Head of caudate nucleus (tissue), 42 donors: ENCODE measurements at regions not wholly inside any gene's neighbourhood (a gene's known extent, or its start where the extent isn't known, plus 50 kb on each side); places are given as distances from the start of the nearest gene placed in this dataset.
A peak's percentile ranks its signal among the peaks of the same experiment; 100 is the strongest.
"Not testable (repeated sequence)": the region's sequence is repeated elsewhere in the genome, so short reads cannot be mapped to it uniquely, and the experiment has no call there.

ENCODE experiments used
- DNase-seq, 42 donors: peaks; one replicate each; pipeline versions ENCODE4 v3.0.0 to v3.0.0-alpha.2; 2020 to 2021; ENCODE audit warnings: mixed read lengths in 7 of 42
- intact Hi-C: fragments of 100-400 bp; cut with DNase I; formaldehyde crosslinking; loops from one replicate; pipeline ENCODE4 v1.15.0; 2022

DNA sequence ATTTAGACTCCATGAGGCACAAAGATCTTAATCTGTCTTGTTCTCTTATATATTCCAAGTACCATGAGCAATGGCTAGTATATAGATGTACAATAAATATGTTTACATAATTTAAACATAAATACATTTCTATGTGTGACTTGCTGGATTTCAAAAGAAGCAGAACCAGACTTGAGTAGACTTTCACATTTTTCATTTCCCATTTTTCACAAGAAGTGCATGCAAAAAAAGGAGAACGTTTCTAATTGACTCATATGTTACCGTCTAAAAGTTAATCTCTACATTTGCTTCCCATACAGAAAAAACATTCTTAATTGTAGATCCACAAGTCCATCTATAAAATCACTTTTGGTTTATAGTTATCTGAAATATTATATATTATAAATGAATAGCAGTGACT lies 256.5 kb upstream of the USP15 start:
- DNase-seq, result no peak
- intact Hi-C loops, result no loop called here

DNA sequence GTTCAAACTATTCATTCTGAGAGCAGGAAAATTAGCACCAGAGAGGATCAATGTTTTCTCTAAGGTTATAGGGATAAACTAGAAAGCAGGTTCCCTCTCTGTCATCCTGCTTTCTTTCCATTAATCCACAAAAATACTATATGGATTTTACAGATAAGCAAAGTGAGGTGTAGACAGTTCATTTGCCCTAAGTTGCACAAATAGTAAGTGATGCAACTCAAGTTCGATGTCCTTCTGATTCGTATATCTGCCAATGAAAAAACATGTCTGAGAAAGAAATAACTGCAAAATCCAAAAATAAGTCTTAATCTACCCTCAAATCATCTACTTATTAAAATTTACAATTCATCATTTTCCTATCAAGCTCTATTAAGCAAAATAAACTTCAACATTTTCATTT lies 254.6 kb upstream of the USP15 start:
- intact Hi-C loops, result no loop called here
- no peak for DNase-seq

DNA sequence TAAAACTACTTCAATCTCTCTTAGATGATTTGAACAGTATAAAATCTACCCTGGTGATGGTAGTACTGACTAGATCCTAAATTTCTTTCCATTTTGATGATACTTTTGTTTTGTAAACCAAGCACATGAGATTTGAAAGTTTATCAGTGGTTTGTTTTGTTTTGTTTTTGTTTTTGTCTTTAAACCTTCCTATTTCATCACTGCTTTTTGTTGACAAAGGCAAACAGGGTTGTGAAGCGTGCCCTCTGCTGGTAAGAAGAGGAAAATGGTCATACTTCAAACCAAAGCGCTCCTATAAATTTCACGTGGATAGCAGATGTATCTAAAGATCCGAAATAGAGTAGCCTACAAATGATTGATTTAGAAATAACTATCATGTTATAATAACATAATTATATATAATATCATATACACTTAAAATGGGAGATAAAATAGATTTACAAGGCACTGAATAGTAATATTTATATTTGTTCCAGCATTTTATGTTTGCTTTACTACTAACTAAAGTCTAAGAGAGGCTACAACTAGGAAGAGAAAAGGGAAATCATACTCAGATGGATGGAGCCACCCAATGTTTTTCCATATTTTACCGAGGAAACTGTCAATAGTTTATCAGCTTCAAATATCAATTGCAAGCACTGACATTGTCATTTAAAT lies 254.0 kb upstream of the USP15 start:
- intact Hi-C loops, result no loop called here
- peak in 16 of 42 donors; percentile 2 to 70 (median 16) for DNase-seq

DNA sequence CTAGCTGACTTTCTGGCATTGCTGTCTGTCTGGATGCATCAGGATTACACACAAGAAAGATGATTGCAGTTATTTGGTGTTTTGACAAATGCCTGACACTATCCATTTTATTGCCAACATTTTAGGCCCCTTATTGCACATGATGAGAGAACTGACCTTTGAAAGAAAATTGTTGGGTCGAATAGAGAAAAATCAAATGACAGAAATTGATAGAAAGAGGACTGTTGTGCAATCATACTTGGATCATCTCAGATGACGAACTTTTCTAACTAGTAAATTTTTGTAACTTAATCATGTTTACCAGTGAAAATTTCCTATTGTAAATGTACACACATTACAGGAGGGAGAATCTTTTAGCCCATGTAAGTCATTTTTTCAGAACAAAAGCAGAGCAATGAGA lies 251.5 kb upstream of the USP15 start:
- intact Hi-C loops, result no loop called here
- no peak for DNase-seq

DNA sequence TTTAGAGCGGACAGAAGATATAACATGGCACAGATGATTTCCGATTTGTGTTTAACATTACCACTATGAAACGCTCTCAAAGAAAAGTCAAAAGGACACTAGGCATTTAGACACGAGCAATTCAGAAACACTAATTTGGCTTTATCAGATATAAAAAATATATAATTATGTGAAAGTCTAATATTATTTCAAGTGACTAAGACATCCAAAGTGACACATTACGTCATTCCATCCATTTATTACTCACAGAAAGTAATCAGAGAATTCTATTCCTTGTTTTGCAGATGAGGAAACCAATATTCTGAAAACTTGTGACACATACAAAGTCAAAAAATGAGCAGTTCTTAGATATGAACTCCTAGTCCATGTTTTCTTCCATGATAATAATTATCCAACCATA lies 250.8 kb upstream of the USP15 start:
- DNase-seq, result no peak
- intact Hi-C loops, result no loop called here

DNA sequence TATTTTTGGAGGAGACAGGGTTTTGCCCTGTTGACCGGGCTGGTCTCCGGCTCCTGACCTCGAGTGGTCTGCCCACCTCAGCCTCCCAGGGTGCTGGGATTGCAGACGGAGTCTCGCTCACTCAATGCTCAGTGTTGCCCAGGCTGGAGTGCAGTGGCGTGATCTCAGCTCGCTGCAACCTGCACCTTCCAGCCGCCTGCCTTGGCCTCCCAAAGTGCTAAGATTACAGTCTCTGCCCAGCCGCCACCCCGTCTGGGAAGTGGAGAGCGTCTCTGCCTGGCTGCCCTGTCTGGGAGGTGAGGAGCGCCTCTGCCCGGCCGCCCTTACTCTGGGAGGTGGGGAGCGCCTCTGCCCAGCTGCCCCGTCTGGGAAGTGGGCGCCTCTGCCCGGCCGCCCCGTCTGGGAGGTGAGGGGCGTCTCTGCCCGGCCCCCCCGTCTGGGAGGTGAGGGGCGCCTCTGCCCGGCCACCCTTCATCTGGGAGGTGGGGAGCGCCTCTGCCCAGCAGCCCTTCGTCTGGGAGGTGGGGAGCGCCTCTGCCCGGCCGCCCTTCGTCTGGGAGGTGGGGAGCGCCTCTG lies 249.8 kb upstream of the USP15 start:
- DNase-seq, result not testable (repeated sequence)

DNA sequence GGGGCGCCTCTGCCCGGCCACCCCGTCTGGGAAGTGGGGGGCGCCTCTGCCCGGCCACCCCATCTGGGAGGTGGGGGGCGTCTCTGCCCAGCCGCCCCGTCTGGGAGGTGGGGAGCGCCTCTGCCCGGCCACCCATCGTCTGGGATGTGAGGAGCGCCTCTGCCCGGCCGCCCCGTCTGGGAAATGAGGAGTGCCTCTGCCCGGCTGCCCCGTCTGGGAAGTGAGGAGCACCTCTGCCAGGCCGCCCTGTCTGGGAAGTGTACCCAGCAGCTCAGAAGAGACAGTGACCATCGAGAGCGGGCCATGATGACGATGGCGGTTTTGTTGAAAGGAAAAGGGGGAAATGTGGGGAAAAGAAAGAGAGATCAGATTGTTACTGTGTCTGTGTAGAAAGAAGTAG lies 249.2 kb upstream of the USP15 start:
- intact Hi-C loops, DNase-seq: not testable (repeated sequence)

More for the DNA sequence above, 249.8 kb upstream of the USP15 start:
- intact Hi-C loops, result not testable (repeated sequence)

DNA sequence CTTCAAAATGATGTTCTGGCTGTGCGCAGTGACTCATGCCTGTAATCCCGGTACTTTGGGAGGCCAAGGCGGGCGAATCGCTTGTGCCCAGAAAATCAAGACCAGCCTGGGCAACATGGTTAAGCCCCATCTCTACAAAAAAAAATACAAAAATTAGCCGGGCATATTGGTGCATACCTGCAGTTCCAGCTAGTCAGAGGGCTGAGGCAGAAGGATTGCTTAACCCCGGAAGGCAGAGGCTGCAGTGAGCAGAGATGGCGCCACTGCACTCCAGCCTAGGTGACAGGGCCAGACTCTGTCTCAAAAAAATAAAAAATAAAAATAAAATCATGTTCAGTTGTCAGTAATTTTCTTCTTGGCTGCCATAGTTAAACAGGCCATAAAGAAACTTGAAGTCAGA lies 245.9 kb upstream of the USP15 start:
- no peak for DNase-seq
- intact Hi-C loops, result no loop called here

DNA sequence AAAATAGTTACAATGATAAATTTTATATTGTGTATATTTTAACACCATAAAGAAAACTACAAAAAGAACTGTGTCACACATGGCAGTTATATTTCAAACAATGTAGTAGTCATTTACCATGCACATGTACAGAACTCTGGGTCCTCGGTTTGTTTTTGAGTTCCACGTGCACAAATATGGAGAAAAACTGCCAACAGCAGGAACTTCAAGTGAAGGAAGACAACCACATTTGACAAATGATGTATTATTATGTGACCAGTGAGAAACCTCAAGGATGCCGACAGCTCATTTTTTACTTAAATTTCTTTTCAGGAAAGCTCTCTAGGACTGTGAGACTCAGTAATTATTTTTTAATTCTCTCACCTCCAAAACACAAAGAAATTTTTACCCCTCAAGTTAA lies 244.2 kb upstream of the USP15 start:
- DNase-seq, result no peak
- intact Hi-C loops, result no loop called here

DNA sequence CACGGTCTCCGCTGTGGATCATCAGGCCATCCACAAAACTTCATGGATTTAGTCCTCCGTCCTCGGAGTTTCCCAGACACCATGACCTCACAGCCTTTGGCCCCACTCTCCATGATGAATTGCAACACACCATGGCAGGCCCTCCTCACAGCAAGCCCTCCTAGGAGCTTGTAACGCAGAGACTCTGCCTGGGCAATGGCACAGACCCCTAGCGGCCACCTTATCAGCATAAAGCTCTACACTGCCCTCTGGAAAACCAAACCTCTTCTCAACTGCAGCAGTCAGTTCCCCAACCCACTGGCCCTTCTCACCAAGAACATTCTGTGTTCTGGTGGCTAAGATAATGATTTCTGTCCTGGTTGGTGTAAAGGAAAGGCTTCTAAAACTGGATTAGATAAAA lies 238.4 kb upstream of the USP15 start:
- intact Hi-C loops, result no loop called here
- DNase-seq, result no peak

DNA sequence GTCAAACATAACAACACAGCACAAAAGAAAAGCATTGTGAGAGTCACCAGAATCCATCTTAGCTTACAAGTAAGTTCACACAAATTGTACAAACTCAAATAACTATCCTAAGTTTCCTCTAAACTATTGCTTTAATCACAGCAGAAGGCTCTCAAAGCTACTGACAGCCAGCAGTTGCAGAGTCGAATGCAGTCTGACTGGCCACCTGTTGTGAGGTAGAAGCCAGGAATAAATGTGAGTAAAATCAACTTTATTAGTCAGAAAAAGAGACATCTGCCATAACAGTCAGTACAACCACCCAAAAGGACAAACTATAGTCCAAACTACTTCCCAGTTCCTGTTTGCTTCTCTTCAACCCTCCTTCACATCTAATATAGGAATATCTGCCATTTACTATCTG lies 231.7 kb upstream of the USP15 start:
- intact Hi-C loops, result no loop called here
- DNase-seq, result no peak

DNA sequence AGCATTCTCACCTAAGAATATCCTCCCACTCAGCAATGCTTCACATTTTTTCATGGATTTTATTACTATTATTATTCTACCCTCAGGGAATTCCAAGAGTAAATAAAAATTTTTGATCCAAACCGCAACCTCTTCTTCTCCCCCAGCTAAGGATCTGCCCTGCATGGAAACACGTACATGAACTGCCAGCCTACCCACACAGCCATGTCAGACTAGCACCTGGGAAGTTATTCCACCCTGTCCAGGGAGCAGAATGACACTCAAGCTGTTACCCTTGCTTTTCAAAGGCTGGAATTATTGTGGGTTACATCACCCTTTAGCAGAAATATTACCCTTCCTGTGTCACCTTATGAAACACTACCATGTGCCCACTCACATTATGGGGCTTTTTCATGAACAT lies 227.3 kb upstream of the USP15 start:
- intact Hi-C loops, result no loop called here
- no peak for DNase-seq

DNA sequence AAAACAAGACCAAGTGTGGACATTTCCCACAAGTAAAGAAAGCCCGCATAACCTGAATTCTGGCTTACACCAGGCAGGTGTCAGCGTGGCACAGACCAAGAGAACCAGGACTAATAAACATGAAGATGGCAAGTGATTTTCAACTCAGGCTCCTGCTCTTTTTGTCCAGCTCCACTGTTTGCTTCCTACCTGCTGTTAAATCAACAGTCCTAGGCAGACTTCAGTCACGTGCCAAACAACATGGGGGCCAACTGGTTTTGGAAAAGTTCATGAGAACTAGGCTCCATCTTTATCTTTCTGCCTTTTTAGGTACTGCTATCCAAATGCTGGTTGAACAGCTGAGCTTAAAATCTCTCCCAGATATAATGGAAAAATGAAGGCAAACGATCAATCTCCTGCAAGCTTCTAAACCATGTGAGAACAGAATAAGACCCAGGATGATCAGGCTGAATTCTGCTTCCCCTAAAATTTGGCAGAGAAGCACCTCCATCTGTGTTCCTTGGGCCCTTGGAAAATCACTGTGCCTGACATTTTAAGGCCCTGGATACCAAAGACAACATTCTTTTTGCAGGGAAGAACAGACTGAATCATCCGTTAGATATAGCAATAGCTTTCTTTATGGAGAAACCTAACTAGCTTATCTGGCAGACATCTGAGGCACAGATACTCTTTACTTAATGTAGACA lies 215.6 kb upstream of the USP15 start:
- intact Hi-C loops, result no loop called here
- DNase-seq, result no peak

DNA sequence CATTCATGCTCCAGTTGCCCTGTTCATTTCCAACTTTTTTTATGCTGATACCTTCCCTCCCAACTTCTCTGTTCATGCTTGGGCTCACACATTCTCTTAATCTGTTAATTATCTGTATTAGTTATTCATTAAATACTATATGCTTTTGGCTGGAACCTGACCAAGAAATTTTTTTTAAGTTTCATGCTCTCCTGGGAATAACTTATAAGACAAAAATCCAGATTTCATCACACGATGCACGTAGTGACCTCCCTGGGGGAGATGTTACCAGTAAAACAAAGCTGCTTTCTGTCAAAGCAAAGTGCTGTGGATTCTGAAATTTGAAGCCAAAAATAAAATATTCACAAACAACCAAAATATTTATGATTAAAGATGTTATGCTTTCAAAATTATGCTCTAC lies 215.0 kb upstream of the USP15 start:
- DNase-seq, result no peak
- intact Hi-C loops, result no loop called here

DNA sequence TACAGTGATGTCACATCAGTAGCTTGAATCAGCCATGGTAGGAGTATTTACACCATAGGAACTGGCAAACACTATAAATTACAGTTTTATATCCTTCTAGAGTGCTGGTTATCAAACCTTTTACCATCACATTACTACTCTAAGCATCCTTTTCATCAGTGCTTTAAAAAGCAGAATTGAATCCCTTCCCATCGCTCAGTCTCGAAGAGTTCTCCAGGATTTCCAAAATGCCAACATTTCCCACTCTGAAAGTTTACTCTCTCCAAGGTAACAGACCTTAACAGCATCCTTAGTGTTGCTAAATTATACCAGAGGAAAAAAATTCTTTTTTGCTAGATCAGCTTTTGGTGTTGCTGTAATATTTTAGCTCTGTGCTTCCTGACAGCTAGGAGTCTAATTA lies 209.4 kb upstream of the USP15 start:
- intact Hi-C loops, result no loop called here

DNA sequence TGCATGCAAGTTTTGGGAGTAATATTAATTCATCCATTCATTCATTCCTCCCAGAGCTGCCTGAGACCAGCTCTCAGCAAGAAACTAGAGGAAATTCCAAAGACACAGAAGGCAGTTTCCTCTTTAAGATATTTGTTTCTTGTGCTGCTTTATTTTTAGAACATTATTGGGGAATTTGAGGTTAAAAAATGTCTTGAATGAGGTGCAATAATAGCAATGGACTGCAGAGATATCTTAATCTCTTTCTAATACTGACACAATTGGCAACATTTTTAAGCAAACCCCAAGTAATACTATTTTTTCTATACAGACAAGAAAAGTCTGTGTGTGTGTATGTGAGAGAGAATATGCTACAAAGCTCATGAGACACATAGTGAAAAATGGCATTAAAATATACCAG lies 190.2 kb upstream of the USP15 start:
- DNase-seq, result no peak
- intact Hi-C loops, result no loop called here

More for the DNA sequence above, 209.4 kb upstream of the USP15 start:
- no peak for DNase-seq

DNA sequence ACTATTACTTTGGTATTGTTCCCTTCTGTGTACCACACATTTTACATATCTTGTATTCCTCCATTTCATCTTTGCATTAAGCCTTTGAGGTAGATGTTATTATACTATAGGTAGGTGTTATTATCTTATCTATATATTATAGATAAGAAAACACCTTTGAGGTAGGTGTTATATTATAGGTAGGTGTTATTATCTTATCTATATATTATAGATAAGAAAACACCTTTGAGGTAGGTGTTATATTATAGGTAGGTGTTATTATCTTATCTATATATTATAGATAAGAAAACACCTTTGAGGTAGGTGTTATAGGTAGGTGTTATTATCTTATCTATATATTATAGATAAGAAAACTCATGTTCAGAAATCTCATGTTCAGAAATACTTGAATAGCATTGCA lies 187.0 kb upstream of the USP15 start:
- intact Hi-C loops, DNase-seq: not testable (repeated sequence)

DNA sequence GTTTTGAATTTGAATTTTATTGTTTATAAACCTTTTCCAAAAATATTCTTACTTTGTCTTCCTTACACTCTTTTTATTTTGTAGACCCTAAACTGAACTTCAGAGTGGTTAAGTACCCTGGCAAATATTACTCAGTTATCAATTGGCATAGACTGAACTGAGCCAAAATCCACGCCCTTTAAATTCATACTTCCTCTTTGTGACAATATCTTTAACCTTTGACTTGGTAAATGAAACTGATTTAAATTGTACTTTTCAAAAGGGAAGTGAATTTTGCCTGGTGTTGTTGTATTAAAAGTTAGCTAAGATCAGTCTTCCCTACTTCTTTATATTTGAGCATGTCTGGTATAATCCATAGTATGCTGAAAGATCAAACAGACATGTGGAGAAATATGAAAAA lies 184.3 kb upstream of the USP15 start:
- DNase-seq, result no peak
- intact Hi-C loops, result no loop called here

DNA sequence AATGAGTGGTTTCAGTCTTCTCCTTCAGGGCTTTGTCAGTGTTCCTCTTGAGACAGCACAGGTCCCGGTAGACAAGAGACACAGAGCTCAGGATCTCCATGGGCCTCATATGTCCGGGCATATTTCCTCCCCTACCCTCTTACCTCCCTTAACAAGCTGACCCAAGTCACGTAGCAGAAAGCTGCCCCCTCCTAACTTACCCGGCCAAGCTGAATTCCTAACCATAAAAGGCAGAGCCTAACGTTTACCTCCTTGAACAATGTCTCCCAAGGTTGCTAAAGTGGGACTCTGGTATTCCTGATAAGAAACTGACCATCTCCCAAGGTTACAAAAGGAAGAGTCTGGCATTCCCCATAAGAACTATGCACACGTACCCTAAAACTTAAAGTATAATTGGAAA lies 182.2 kb upstream of the USP15 start:
- intact Hi-C loops, result no loop called here
- DNase-seq, result no peak

DNA sequence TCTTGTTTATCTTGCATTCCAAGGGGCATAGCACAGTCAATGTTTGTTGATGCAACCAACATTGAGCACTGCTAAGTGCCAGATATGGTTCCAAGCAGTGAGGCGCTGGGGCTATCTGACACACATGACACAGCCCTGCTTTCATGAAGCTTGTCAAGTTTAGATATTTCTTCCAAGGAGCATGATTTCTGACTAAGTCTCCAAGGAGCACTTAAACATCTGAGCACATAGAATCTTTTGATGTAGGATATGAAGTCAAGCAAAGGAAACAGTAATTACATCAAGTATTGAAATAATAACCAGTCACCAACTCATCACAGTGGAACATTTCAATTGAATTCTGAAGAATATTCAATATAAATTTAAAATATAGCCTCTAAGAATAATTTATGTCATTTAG lies 177.8 kb upstream of the USP15 start:
- DNase-seq, result no peak
- intact Hi-C loops, result no loop called here

DNA sequence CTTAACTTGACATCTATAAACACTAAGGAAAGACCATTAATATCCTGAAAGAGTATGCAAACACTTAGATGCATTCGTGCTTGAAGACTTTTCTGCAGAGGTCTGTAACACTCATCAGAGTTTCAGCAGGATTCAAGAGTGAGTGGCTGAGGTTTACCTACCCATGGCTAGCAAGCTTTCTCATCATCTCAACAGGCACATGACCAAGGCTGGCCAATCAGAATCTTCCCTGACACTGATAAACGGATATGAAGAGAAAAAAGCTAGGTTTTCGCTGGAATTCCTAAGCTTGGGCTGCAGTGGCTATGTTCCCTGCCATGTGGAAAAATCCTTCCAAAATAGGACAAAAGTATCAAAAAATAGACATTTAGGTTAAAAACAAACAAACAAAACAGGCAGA lies 162.1 kb upstream of the USP15 start:
- no peak for DNase-seq
- intact Hi-C loops, result no loop called here
